ENCODE measurements at regions not wholly inside any gene's neighbourhood (a gene's known extent, or its start where the extent isn't known, plus 50 kb on each side); places are given as distances from the start of the nearest gene placed in this dataset.

DNA sequence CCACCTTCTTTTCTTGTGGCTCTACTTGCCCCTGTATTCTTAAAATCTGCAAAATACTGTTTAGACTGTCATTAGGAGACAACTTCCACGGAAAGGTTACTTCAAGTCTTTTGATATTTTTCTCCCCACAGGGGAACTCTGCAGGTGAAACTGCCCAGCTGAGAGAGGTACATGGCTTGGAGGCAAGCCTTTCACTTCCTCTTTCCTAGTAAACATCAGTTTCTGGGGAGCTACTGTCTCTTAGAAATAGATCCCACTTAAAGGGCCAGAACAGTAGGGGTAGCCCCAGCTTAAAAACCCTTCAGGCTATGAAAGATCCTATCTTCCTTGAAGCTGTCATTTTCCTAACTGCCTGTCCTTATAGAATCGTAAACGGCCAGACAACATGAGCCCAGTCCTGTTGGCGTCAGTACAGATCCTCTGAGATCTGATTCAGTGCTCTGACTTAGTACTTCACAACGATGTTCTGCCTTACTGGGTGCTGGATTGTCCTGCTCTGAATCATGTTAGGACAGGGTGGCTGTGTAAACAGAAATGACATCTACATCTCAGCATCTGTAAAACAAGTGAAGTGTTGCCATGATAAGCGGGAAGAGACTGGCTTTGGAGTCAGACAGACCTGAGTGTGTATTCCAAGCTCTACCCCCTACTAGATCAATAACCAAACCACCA is 102.1 kb downstream of the ITIH6 start:
- Histone ChIP-seq H3K4me1 (ENCODE audit: control insufficient read depth in 1 of 2, insufficient read depth in 1 of 2, low read depth in 1 of 2, low read length in 1 of 2) (no peaks in the 10 kb centered on the region), H3K9me3 (no peaks in the 10 kb centered on the region), H3K36me3 (no peaks in the 10 kb centered on the region), H3K27ac (no peak overlapping the region), H3K4me3 (ENCODE audit: low read depth in 1 of 2, low read length in 1 of 2) (no peak overlapping the region), H3K27me3 (no peaks in the 10 kb centered on the region)
- TF ChIP-seq, protein P1, sequence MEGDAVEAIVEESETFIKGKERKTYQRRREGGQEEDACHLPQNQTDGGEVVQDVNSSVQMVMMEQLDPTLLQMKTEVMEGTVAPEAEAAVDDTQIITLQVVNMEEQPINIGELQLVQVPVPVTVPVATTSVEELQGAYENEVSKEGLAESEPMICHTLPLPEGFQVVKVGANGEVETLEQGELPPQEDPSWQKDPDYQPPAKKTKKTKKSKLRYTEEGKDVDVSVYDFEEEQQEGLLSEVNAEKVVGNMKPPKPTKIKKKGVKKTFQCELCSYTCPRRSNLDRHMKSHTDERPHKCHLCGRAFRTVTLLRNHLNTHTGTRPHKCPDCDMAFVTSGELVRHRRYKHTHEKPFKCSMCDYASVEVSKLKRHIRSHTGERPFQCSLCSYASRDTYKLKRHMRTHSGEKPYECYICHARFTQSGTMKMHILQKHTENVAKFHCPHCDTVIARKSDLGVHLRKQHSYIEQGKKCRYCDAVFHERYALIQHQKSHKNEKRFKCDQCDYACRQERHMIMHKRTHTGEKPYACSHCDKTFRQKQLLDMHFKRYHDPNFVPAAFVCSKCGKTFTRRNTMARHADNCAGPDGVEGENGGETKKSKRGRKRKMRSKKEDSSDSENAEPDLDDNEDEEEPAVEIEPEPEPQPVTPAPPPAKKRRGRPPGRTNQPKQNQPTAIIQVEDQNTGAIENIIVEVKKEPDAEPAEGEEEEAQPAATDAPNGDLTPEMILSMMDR (IDR thresholded peaks at IDR 0.05), result no peak

Data from neutrophil (primary cell).